Psoas muscle (tissue), 7 donors: ENCODE measurements at regions not wholly inside any gene's neighbourhood (a gene's known extent, or its start where the extent isn't known, plus 50 kb on each side); places are given as distances from the start of the nearest gene placed in this dataset.

Experiments used
- ATAC-seq, 4 donors: fragments of 200-7000 bp; cut with Tn5 transposase; one replicate each; pipeline ENCODE4 v1.9.1; 2020; ENCODE audit warnings: moderate library complexity in 3 of 4, mild to moderate bottlenecking in 2 of 4
- DNase-seq, 2 donors: peaks; one replicate each; pipeline ENCODE4 v3.0.0-alpha.2; 2020
- H3K27ac ChIP-seq: fragments of 200-600 bp; one replicate; pipeline ENCODE4 v1.8.0; 2022
- H3K27me3 ChIP-seq, 3 donors: fragments of 200-600 bp in 1 of 3; one replicate each; pipeline versions ENCODE4 v1.6.1 to v1.8.0; 2013 to 2022; ENCODE audit warnings: low read length in 2 of 3, mild to moderate bottlenecking in 2 of 3, moderate library complexity in 1 of 3; ENCODE audit not compliant: insufficient read depth in 3 of 3
- H3K36me3 ChIP-seq, 2 donors: fragments of 200-600 bp in 1 of 2; one replicate each; pipeline versions ENCODE4 v1.6.1 to v1.8.0; 2013 to 2022; ENCODE audit warnings: low read depth in 1 of 2, mild to moderate bottlenecking in 1 of 2, moderate library complexity in 1 of 2; ENCODE audit not compliant: insufficient read depth in 1 of 2
- H3K4me1 ChIP-seq: fragments of 200-600 bp; one replicate; pipeline ENCODE4 v1.8.0; 2022
- H3K4me3 ChIP-seq: fragments of 200-600 bp; one replicate; pipeline ENCODE4 v1.8.0; 2022; ENCODE audit warnings: mild to moderate bottlenecking
- H3K9me3 ChIP-seq: fragments of 200-600 bp; one replicate; pipeline ENCODE4 v1.8.0; 2022
- CTCF ChIP-seq: fragments of 200-600 bp; IDR thresholded peaks from one replicate; pipeline ENCODE4 v1.8.0; 2022; ENCODE audit warnings: antibody characterized with exemption
- WGBS, 3 donors: extraction: QIAGEN DNeasy Blood & Tissue Kit; methylation state at CpG; one replicate each; pipeline versions ENCODE4 v1.1.6 to v1.1.7; 2013; 5-methylcytosine and 5-hydroxymethylcytosine counted together
- intact Hi-C, 2 donors: fragments of 100-400 bp; cut with DNase I; formaldehyde crosslinking; loops; one replicate each; pipeline versions ENCODE4 v1.11.0 to v1.14.2; 2022
- donor health status: healthy with polysubstance abuse.
- donor health status: DM: no; HTN: no; CAD: no; lungs with moderate emphysema.
- donor health status: Bipolar disorder and iron deficiency.
- donor health status: healthy.
- donor health status: DM: yes; HTN: yes; CAD: no.
- donor health status: DM: no; HTN: no; CAD: no.
- donor health status: DM: yes; HTN: yes; CAD: no.

DNA sequence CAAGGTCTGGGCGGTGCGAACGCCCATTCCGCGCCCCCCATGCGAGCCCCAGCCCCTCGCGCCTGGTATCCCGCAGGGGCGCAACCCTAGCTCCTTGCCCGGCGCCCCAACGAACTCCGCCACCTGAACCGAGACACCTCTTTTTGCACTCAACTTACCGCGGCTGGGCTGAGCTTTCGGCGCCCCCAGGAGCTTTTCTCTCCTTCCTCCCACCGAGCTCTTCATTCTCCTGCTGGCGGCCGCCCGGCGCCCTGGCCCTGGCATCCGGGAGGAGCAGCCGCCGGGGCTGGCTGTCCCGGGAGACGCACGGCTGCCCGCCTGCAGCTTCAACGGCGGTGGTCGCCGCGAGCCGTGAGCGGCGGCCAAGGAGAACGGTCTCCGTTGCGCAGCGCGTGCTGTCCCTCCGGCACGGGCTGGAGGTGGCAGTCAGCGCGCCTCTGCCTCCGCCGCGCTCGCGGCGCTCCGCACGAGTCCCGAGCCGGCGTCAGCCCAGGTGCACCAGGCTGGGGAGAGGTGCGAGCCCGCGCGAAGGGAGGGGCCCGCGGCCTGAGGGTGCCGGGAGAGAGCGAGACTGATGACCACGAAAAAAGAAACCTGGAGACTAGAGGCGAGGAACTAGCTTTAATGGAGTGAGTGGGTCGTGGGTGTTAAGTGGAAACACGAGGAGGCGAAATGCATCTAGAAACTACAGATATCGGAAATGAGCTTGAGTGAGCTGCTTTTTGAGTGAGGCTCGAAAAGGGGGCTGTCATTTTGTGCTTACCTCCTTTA is 621.5 kb upstream of the ZNF385D start:
- Histone ChIP-seq H3K27ac (no peak overlapping the region), H3K9me3 (no peaks in the 10 kb centered on the region), H3K27me3 (peaks cover 3 to 38% (median 3%) of the 10 kb centered on the region in 3 donors), H3K4me3 (peak overlapping the region; percentile 59), H3K4me1 (no peaks in the 10 kb centered on the region), H3K36me3 (no peaks in the 10 kb centered on the region)
- no peak for TF ChIP-seq CTCF
- DNase-seq (peak in 1 of 2 donors; percentile 44), ATAC-seq (peak in 2 of 4 donors; percentile 32 to 35)
- intact Hi-C loops = no loop called here
- 1 to 2% (median 1%) methylated on average over 66 to 74 of the region's 74 CpGs for WGBS, 3 donors

GRCh38 chr3:22373182-22373581 is 622.2 kb upstream of the ZNF385D start:
- no peaks in the 10 kb centered on the region for H3K36me3 ChIP-seq
- no peak for DNase-seq
- no peaks in the 10 kb centered on the region for H3K9me3 ChIP-seq
- peak overlapping the region; percentile 59 for H3K4me3 ChIP-seq
- intact Hi-C loops = no loop called here
- no peak overlapping the region for H3K27ac ChIP-seq
- H3K27me3 ChIP-seq = peaks cover 3 to 38% (median 3%) of the 10 kb centered on the region in 3 donors
- no peaks in the 10 kb centered on the region for H3K4me1 ChIP-seq
- 78 to 85% (median 85%) methylated on average over 5 of the region's 5 CpGs for WGBS, 3 donors
- no peak for ATAC-seq
- no peak for TF ChIP-seq CTCF

DNA sequence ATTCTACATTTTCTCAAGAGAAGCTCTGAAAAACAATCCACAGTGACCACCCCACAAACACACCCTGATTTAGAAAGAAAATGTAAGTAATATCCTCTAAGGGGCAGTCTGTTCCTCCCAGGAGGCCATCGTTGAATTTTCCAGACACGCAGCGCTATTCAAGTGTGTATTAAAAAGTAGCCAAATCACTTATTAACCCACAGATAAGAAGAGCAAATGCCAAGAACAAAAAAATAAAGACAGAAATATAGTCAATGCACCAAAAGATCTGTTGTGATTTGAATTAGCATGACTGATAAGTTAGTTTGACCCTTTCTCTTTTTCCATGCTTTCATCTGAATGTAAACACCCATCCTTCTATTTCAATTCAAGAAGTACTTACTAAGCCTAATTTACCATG is 622.8 kb upstream of the ZNF385D start:
- H3K4me3 ChIP-seq = no peak overlapping the region
- intact Hi-C loops = no loop called here
- WGBS, 3 donors = 64 to 73% (median 72%) methylated on average over 3 of the region's 3 CpGs
- H3K36me3 ChIP-seq = no peaks in the 10 kb centered on the region
- no peak overlapping the region for H3K27ac ChIP-seq
- peaks cover 3 to 38% (median 3%) of the 10 kb centered on the region in 3 donors for H3K27me3 ChIP-seq
- H3K4me1 ChIP-seq = no peaks in the 10 kb centered on the region
- no peaks in the 10 kb centered on the region for H3K9me3 ChIP-seq
- no peak for TF ChIP-seq CTCF
- DNase-seq (no peak), ATAC-seq (no peak)

DNA sequence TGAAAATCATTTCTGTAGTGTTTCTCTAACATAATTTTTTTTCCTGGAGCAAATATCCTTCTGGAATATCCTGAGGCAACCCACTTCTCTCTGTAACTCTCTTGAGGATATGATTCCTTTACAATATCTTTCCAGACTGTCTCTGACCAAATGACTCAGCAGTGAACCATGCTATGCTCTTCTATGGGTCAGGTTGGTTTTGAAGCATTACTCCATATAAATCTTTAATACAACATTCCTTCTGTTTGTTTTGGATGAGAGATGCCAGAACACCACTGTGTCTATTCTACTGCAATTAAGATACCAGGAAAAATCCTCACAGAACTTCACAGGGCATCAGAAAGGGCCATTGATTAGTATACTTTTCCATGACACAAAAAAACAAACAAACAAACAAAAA is 626.4 kb upstream of the ZNF385D start:
- intact Hi-C loops = no loop called here
- Histone ChIP-seq H3K27me3 (peaks cover 0 to 20% (median 3%) of the 10 kb centered on the region in 3 donors), H3K9me3 (no peaks in the 10 kb centered on the region), H3K4me1 (no peaks in the 10 kb centered on the region), H3K4me3 (no peak overlapping the region), H3K36me3 (no peaks in the 10 kb centered on the region), H3K27ac (no peak overlapping the region)
- no peak for TF ChIP-seq CTCF
- ATAC-seq = no peak
- DNase-seq = no peak

- no peak overlapping the region for H3K27ac ChIP-seq
- intact Hi-C loops = no loop called here
- peaks cover 0 to 6% (median 3%) of the 10 kb centered on the region in 3 donors for H3K27me3 ChIP-seq
- no peak for ATAC-seq
- TF ChIP-seq CTCF = no peak
- H3K36me3 ChIP-seq = no peaks in the 10 kb centered on the region
- H3K4me3 ChIP-seq = no peak overlapping the region
- H3K9me3 ChIP-seq = no peaks in the 10 kb centered on the region
- no peak for DNase-seq
- no peaks in the 10 kb centered on the region for H3K4me1 ChIP-seq
These were observed 627.9 kb upstream of the ZNF385D start for GRCh38 chr3:22378869-22379268.
